Astrocyte (in vitro differentiated cells and primary cell): ENCODE measurements at regions not wholly inside any gene's neighbourhood (a gene's known extent, or its start where the extent isn't known, plus 50 kb on each side); places are given as distances from the start of the nearest gene placed in this dataset.

Experiments used
- EZH2 ChIP-seq: IDR thresholded peaks from 2 replicates; pipeline ENCODE4 v1.6.1; 2012; ENCODE audit warnings: mild to moderate bottlenecking, low read length, inconsistent platforms; ENCODE audit not compliant: insufficient read depth
- TF ChIP-seq, protein P1 (sequence below): IDR thresholded peaks from 2 replicates; pipeline ENCODE4 v1.5.1; 2011; ENCODE audit warnings: low read depth, mild to moderate bottlenecking, inconsistent platforms, low read length, moderate library complexity; ENCODE audit not compliant: insufficient read depth

DNA sequence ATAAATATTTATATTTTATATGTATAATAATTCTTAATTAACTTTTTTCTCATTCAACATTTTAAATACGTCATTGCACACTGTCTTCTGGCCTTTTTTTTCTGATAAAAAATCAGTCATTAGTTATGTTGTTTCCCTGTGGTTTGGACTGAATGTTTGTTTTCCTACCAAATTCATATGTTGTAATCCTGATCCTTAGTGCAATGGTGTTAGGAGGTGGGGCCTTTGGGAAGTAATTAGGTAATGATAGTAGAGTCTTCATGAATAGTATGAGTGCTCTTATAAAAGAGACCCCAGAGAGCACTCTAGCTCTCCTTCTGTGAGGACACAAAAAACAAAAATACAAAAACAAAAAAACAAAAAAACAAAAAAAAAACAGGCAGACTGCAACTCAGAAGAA is 117.2 kb downstream of the GASK1B start:
- TF ChIP-seq, protein P1, sequence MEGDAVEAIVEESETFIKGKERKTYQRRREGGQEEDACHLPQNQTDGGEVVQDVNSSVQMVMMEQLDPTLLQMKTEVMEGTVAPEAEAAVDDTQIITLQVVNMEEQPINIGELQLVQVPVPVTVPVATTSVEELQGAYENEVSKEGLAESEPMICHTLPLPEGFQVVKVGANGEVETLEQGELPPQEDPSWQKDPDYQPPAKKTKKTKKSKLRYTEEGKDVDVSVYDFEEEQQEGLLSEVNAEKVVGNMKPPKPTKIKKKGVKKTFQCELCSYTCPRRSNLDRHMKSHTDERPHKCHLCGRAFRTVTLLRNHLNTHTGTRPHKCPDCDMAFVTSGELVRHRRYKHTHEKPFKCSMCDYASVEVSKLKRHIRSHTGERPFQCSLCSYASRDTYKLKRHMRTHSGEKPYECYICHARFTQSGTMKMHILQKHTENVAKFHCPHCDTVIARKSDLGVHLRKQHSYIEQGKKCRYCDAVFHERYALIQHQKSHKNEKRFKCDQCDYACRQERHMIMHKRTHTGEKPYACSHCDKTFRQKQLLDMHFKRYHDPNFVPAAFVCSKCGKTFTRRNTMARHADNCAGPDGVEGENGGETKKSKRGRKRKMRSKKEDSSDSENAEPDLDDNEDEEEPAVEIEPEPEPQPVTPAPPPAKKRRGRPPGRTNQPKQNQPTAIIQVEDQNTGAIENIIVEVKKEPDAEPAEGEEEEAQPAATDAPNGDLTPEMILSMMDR: no peak
- no peak for TF ChIP-seq EZH2
